ENCODE measurements at regions not wholly inside any gene's neighbourhood (a gene's known extent, or its start where the extent isn't known, plus 50 kb on each side); places are given as distances from the start of the nearest gene placed in this dataset.
"Not testable (repeated sequence)": the region's sequence is repeated elsewhere in the genome, so short reads cannot be mapped to it uniquely, and the experiment has no call there.

GRCh38 chr7:16369855-16370254, 51.5 kb downstream of the CRPPA start:
- DNase-seq = no peak

GRCh38 chr7:16369309-16369708, 52.0 kb downstream of the CRPPA start:
- DNase-seq = not testable (repeated sequence)

DNA sequence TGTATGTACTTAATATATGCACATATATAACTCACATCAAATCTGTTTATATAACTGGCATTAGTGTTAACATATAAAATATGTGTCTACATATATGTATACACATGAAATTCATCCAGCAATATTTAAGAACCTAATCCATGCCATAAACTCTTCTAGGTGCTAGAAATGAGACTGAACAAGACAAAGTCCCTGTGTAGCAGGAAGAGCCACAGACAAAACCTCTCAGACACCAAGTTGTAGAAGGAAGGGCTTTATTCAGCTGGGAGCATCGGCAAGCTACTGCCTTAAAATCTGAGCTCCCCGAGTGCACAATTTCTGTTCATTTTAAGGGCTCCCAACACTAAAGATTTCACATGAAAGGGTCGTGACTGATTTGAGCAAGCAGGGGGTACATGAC, 52.5 kb downstream of the CRPPA start:
- DNase-seq = no peak

GRCh38 chr7:16367115-16367514, 54.2 kb downstream of the CRPPA start:
- DNase-seq = no peak

- DNase-seq = no peak
These were observed 55.4 kb downstream of the CRPPA start for GRCh38 chr7:16365952-16366351.

- DNase-seq = no peak
These were observed 56.2 kb downstream of the CRPPA start for GRCh38 chr7:16365177-16365576.

DNA sequence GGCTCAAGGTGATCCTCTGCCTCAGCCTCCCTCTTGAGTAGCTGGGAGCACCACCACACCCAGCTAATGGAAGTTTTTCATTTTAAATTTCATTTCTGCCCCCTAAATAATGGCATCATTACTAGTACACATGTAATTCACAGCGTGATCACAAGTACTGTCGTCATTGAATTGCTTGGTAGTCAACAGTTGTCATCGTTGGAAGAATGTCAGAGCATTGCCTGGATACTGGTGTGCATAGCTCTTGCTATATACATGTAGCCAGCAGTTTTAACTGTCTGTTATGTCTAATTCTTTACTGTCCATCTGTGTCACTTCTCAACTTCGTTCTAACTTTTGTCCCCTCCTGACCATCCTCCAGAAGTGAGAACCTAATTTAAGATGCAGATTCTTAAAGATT, 62.1 kb downstream of the CRPPA start:
- DNase-seq = no peak

GRCh38 chr7:16357921-16358320, 63.4 kb downstream of the CRPPA start:
- DNase-seq = no peak

DNA sequence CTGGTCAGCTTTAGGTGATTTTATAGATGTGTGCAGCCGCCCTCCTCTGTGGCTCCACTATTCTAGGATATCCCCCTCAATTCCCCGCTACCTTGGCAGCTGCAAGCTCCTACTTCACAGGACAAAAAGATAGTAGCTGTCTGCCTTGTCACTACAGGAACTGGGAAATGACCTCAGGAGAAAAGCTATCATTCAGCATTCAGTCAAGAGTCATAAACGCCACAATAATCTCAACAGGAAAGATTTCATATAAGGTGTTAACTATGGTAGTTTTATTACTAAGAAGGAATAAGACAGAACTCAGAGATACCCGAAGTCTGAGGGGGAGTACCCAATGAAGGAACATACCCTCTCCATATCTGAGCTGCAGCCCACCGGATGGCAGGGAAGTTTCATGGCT, 63.9 kb downstream of the CRPPA start:
- DNase-seq = no peak

DNA sequence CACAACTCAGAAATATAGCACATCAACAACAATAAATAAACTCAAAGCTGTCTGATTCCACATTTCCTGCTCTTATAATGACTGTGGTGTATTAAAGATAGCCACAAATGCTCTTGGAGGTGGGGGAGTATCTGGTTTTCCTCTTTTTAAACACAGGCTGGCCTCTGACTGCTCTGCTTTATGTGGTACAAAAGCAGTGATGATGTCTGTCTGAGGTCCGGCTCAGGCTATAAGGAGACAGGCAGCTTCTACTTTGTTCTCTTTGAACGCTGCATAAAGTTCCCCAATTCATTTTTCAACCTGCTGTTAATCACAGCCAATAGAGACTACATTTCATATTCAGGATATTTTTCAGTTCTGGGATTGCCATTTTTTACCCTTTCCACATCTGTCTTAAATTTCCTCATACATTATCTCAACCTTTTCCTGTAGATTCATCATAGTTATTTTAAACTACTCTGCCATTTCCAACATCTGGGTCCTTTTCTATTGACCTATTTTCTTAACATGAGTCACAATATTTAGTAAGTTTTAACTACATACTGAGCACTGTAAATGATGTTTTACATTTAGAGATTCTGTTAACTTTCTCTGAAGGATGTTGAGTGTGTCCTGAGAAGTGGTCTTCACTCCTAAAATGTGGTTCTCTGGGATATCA, 64.9 kb downstream of the CRPPA start:
- DNase-seq = no peak

DNA sequence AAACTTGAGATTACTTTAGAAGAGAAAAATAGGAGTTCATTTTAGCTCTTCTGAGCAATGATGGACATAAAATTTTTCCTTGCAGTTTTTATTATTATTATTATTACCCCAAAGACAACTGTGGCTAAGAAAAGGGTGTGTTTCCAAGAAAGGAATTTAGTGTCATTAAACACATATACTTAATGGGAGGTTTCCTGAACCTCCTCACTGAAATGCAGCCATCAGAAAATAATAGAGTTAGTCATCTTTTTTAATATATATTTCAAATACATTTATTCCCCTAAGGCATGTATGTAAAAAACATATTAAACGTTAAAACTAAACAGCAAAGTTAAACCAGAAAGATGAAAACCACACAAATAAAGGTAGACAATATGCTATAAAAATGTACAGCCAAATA, 66.8 kb downstream of the CRPPA start:
- DNase-seq = no peak

DNA sequence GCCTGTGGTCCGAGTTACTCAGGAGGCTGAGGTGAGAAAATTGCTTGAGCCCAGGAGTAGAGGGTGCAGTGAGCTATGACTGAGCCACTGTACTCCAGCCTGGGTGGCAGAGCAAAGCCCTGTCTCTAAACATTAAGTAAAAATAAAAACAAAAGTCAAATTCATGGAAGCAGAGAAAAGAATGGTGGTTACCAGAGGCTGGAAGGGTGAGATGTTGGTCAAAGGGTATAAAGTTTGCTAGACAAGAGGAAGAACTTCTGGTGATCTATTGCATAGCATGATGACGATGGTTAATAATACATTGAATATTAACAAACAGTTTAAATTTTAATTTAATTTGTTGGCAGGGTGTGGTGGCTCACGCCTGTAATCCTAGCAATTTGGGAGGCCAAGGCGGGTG, 68.1 kb downstream of the CRPPA start:
- DNase-seq = no peak

DNA sequence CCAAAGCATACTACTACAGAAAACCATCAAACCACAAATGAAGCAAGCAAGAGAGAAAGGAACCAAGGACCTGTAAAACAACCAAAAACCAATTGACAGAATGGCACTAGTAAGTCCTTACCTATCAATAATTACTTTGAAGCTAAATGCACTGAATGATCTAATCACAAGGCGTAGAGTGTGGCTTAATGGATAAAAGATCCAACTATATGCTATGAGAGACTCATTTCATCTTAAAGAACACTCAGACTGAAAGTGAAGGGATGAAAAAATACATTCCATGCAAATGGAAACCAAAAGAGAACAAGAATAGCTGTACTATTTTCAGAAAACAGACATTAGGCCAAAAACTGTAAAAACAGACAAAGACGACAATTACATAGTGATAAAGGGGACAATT, 70.7 kb downstream of the CRPPA start:
- DNase-seq = no peak

- no peak for DNase-seq
These were observed 73.1 kb downstream of the CRPPA start for GRCh38 chr7:16348251-16348650.

DNA sequence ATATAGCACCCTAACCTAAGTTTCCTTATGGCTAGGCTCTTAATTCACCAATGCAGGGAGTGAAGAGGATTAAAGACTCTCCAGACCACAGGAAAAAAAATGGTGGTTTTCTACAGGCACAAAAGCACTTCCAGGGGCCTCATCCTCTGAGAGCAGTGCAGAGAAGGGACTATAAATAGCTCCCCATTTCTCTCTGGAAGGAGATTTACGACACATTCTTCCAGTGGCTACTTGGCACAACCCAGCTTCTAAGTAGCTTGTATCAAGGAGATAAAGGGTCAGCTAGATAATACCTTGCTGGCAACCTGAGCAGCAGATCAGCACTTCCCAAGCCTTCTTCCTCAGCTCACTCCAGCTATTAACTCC, 73.5 kb downstream of the CRPPA start:
- no peak for DNase-seq

DNA sequence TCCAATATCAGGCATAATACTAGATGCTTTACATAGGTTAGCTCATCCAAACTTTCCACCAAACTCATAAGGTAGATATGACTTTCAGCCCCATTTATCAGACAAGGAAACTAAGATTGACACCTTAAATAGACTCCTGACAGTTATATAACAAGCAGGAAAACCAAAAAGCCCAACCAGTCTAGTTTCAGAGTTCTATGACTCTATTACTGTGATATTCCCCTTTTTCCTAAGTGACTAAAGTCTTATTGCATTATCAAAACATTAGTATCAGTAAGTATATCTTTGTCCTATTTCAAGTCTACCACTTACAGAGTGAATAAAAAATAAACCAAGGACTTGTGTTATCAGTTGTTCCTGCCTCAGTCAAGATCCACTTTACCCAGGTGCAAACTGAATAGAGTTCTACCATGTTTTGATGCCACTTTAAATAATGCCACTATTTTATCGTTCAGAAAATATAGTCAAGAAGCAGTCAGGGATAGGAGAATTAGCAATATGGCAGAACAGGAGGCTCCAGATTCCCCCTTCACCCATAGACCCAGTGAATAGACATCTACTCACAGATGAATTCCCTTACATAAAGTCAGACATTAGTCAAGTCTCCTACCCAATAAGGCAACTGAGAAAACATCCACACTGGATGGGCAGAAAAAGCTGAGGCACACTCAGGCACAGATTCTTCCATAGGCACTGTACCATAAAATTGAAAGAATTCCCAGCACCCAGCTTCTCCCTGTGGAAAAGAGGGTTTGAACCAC, 74.1 kb downstream of the CRPPA start:
- no peak for DNase-seq

DNA sequence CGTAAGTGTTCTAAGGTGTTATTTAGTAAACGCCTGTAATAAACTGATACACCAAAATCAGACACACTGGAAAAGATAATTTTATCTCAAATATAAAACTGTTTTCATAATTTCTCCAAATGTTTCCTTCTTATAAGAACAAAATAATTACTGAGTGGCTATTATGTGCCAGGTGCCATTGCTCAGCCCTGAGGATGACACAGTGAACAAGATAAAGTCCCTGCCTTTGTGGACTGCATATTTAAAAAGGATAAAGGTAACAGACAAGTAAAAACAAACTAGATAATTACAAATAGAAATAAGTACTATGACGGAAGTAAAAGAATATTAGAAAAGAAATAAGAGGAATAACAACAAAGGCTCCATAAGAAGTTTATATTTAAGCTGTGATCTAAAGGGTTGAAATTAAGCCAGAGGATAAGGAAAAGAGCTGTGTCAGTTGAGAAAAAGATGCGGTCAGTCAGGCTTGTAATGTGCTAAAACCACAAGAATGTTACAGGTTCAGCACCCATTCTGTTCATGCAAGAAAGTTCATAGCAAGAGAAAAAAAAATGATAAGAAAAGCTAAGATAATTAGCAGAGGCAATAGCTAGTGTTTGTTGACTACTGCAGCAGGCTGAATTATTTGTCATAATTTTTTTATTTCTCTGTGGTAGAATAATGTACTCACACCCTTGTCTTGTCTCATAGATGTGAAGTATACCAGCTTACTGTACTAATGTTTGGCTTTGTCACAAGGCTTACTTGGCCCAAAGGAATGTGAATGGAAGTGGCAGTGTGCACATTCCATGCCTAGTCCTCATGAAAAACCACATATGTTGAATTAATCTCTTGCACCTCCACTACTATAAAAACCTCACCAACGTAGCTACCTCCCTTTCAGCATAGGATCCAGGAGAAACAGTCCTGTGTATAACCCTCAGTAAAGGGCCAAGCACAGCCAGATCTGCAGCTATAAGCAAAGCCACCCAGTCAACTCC, 75.1 kb downstream of the CRPPA start:
- DNase-seq = no peak

DNA sequence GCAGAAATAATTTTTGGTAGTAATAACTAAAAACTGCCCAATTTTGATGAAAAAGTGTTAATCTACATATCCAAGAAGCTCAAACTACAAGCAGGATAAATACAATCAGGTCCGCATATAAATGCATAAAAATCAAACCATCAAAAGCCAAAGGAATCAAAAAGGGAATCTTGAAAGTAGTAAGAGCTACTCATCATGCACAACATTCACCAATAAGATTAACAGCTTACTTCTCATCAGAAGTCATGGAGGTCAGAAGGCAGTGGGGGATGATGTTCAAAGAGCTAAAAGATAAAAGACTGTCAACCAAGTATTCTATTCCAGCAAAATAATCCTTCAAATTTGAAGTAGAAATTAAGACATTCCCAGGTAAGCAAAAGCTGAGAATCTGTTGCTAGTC, 76.4 kb downstream of the CRPPA start:
- no peak for DNase-seq

DNA sequence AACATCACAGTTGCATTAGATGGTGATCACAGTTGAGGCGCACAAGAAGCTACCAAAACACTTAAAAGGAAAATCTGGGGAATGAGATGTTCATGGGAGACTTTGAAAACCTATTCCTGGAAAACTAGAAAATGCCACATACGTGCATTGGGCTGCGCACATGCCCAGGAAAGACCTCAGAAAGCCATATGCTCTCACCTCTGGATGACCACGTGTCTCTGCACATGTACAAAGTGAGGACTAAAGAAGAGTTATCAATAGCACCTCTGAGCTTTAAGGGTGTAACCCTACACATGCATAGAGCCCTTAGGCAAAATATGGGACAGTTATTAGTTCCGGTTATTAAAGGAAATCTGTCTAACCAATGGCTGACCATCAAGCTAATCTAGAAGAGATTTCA, 77.7 kb downstream of the CRPPA start:
- DNase-seq = no peak

GRCh38 chr7:16338065-16338464, 83.3 kb downstream of the CRPPA start:
- DNase-seq = no peak

GRCh38 chr7:16326106-16326505, 95.2 kb downstream of the CRPPA start:
- DNase-seq = no peak

DNA sequence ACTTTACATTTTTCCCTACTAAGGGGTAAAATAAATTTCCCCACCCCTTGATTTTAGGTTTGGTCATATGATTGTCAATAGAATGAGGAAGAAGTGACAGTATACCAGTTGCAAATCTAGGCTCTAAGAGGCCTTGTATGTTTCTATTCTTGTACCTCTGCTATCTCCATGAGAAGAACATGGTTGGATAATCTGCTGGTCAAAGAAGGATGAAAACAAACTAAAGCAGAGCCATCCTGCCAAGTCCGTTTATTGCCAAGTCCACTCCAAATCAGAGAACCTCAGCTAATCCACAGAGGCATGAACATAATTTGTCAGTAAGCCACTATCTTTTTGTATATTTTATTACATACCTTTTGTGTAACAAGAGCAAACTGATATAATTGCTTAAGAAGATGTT, 98.0 kb downstream of the CRPPA start:
- no peak for DNase-seq

DNA sequence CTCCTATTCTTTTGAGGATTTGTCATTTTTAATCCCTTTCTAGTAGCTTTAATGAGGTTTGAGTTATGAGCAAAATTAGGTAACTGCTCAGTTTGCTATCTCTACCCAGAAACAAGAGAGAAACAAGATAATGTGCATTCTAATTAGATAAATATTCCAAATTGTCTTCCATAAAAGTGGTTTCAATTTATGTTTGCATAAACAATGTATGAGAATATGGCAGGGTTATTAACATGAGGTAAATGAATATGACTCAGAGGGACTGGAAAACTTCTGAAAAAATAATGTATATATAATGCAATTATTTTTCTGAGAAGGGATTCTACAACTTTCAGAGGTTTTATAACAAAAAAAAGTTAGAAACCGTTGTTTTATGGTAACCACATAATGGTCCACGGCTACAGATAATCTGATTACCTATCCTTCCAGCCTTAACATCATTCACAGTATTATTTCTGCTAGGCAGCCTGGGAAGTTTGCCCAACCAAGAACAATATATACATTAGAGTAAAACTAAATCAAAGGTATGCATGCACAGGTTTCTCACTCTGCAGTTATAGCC, 101.2 kb downstream of the CRPPA start:
- no peak for DNase-seq
